GM12873 (cell line): ENCODE measurements at regions not wholly inside any gene's neighbourhood (a gene's known extent, or its start where the extent isn't known, plus 50 kb on each side); places are given as distances from the start of the nearest gene placed in this dataset.

Experiments
- CTCF ChIP-seq: IDR thresholded peaks from 2 replicates; pipeline ENCODE4 v1.5.1; 2012; ENCODE audit warnings: low read depth, mild to moderate bottlenecking, moderate library complexity, low read length, control low read depth; ENCODE audit not compliant: insufficient read depth; ENCODE audit errors: missing control alignments

- no peak for TF ChIP-seq CTCF
Observed at GRCh38 chr4:120454788-120455187, 388.1 kb upstream of the MAD2L1 start.

GRCh38 chr4:120452536-120452935 is 385.9 kb upstream of the MAD2L1 start:
- no peak for TF ChIP-seq CTCF

- TF ChIP-seq CTCF, result no peak
Observed at GRCh38 chr4:120452001-120452400, 385.4 kb upstream of the MAD2L1 start.

- no peak for TF ChIP-seq CTCF
Observed at GRCh38 chr4:120447774-120448173, 381.1 kb upstream of the MAD2L1 start.

- no peak for TF ChIP-seq CTCF
Observed at GRCh38 chr4:120446051-120446567, 379.5 kb upstream of the MAD2L1 start.

- no peak for TF ChIP-seq CTCF
Observed at GRCh38 chr4:120445186-120445585, 378.5 kb upstream of the MAD2L1 start.

- TF ChIP-seq CTCF, result no peak
Observed at GRCh38 chr4:120443116-120443515, 376.5 kb upstream of the MAD2L1 start.

GRCh38 chr4:120440730-120441129 is 374.1 kb upstream of the MAD2L1 start:
- TF ChIP-seq CTCF, result no peak
